BE2C (cell line): ENCODE measurements at regions not wholly inside any gene's neighbourhood (a gene's known extent, or its start where the extent isn't known, plus 50 kb on each side); places are given as distances from the start of the nearest gene placed in this dataset.

ENCODE experiments used
- DNase-seq: peaks from one replicate; pipeline ENCODE4 v3.0.0-alpha.2; 2020
- H3K27me3 ChIP-seq: fragments of 250-450 bp; sonication (Bioruptor Pico); 2 replicates; pipeline ENCODE4 v1.5.1; 2020; ENCODE audit warnings: mild to moderate bottlenecking
- H3K36me3 ChIP-seq: fragments of 250-450 bp; sonication (Bioruptor Pico); 2 replicates; pipeline ENCODE4 v1.5.1; 2020; ENCODE audit warnings: mild to moderate bottlenecking
- H3K4me1 ChIP-seq: fragments of 250-450 bp; sonication (Bioruptor Pico); 2 replicates; pipeline ENCODE4 v1.5.1; 2020
- H3K4me3 ChIP-seq: 2 replicates; pipeline ENCODE4 v1.5.1; 2011; ENCODE audit warnings: low read depth, low read length
- H3K9me3 ChIP-seq: fragments of 250-450 bp; sonication (Bioruptor Pico); 2 replicates; pipeline ENCODE4 v1.5.1; 2020
- TF ChIP-seq, protein P1 (sequence below): IDR thresholded peaks from 2 replicates; pipeline ENCODE4 v1.5.1; 2012; ENCODE audit warnings: mild to moderate bottlenecking, low read depth, low read length

DNA sequence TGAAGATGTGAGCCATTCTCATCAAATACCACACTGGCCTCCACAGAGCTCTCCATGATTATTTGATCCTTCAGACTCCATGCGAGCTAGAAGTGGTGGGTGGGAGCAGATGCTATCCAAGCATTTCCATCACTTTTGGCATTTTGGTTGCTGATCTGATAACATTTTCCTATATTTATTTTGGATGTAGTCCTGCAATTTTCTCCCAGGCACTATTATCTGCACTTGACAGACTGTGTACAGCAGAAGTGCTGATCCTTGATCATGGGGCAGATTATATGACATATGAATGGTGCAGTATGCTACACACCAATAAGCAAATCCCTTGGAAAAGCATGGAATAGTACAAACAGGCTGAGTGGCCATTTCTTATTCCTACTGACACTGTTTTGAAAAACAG lies 167.6 kb upstream of the LRRC7 start:
- Histone ChIP-seq H3K36me3 (no peaks in the 10 kb centered on the region), H3K9me3 (no peaks in the 10 kb centered on the region), H3K4me1 (no peaks in the 10 kb centered on the region), H3K27me3 (no peaks in the 10 kb centered on the region), H3K4me3 (no peak overlapping the region)
- no peak for DNase-seq
- TF ChIP-seq, protein P1, sequence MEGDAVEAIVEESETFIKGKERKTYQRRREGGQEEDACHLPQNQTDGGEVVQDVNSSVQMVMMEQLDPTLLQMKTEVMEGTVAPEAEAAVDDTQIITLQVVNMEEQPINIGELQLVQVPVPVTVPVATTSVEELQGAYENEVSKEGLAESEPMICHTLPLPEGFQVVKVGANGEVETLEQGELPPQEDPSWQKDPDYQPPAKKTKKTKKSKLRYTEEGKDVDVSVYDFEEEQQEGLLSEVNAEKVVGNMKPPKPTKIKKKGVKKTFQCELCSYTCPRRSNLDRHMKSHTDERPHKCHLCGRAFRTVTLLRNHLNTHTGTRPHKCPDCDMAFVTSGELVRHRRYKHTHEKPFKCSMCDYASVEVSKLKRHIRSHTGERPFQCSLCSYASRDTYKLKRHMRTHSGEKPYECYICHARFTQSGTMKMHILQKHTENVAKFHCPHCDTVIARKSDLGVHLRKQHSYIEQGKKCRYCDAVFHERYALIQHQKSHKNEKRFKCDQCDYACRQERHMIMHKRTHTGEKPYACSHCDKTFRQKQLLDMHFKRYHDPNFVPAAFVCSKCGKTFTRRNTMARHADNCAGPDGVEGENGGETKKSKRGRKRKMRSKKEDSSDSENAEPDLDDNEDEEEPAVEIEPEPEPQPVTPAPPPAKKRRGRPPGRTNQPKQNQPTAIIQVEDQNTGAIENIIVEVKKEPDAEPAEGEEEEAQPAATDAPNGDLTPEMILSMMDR: no peak

DNA sequence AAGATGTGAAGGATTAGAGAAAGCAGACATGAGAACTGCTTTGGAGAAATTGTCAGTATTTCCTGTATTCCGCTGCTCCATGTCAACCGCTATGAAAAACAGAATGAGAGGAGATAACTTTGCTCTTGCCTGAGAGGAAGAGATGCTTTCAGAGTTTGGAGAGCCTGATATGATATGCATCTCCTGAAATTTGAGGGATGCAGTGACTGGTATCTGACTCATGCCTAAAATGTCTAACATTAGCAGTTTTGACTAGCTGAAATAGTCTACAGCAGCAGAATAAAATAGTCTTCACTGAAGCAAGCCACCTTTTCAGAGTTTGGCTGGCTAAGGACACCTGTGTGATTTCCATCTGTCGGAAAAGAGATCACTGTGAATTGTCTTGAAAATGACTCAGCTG lies 165.8 kb upstream of the LRRC7 start:
- no peaks in the 10 kb centered on the region for H3K4me1 ChIP-seq
- TF ChIP-seq, protein P1: no peak

DNA sequence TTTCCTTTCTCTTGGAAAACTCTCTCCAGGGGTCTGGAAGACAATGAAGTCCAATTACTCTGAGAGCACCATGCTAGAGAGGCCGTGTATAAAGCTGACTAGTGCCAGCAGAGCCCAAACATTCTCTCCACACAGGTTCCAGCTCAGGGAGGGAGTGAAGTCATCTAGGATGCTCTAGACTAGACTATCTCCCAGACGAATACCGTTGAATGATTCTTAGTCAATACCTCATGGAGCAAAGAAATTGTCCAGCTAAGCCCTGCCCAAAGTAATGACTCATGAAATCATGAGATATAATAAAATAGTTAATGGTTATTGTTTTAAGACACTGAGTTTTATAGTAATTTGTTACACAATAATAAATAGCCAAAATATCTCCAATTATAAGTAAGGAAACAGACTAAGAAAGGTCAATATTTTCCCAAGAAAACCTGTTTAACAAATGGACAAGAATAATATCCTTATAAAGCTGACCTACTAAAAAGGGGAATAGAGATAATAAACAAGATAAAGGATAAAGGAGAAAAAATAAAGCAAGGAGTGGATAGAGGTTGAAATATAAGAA lies 163.9 kb upstream of the LRRC7 start:
- Histone ChIP-seq H3K36me3 (no peaks in the 10 kb centered on the region), H3K4me3 (no peak overlapping the region), H3K9me3 (no peaks in the 10 kb centered on the region), H3K4me1 (no peaks in the 10 kb centered on the region), H3K27me3 (no peaks in the 10 kb centered on the region)
- DNase-seq: no peak
- TF ChIP-seq, protein P1: no peak

More for the DNA sequence above, 165.8 kb upstream of the LRRC7 start:
- no peaks in the 10 kb centered on the region for H3K36me3 ChIP-seq
- H3K27me3 ChIP-seq: no peaks in the 10 kb centered on the region
- no peak overlapping the region for H3K4me3 ChIP-seq
- DNase-seq: no peak
- H3K9me3 ChIP-seq: no peaks in the 10 kb centered on the region

DNA sequence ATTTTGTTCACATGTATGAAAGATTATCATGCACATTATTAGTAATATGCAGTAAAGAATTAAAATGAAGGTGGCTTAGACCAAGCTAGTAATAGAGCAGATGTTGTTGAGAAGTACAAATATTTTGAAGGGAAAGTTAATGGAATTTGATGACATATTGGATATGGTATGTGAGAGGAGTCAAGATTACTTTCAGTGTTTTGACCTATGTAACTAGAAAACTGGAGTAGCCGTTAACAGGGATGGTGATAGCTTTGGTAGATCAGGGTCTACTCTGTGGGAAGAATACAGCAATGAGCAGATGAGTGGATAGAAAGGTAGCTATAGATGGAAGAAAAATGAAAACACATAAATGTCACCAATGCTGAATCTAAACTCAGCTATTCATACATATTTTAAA lies 163.2 kb upstream of the LRRC7 start:
- no peak for DNase-seq
- Histone ChIP-seq H3K36me3 (no peaks in the 10 kb centered on the region), H3K4me3 (no peak overlapping the region), H3K9me3 (no peaks in the 10 kb centered on the region), H3K4me1 (no peaks in the 10 kb centered on the region), H3K27me3 (no peaks in the 10 kb centered on the region)
- TF ChIP-seq, protein P1: no peak

DNA sequence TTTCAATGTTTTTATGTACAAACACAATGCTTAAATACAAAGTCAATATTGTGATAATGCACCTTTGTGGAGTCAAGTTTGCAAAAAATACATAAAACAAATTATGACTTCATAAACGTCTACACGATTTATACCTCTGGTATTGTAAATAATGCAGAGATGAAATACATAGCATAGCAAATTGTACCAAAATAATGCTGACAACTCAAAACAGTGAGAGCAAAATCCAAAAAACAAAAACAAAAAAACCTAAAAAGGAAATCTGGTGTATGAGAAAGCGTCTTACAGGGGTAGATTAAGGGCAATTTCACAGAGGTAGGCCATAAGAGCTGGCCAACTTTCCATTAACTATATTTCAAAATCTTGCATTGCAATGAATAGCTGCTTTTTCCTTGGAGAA lies 161.5 kb upstream of the LRRC7 start:
- H3K36me3 ChIP-seq: no peaks in the 10 kb centered on the region
- H3K4me1 ChIP-seq: no peaks in the 10 kb centered on the region
- H3K9me3 ChIP-seq: no peaks in the 10 kb centered on the region

DNA sequence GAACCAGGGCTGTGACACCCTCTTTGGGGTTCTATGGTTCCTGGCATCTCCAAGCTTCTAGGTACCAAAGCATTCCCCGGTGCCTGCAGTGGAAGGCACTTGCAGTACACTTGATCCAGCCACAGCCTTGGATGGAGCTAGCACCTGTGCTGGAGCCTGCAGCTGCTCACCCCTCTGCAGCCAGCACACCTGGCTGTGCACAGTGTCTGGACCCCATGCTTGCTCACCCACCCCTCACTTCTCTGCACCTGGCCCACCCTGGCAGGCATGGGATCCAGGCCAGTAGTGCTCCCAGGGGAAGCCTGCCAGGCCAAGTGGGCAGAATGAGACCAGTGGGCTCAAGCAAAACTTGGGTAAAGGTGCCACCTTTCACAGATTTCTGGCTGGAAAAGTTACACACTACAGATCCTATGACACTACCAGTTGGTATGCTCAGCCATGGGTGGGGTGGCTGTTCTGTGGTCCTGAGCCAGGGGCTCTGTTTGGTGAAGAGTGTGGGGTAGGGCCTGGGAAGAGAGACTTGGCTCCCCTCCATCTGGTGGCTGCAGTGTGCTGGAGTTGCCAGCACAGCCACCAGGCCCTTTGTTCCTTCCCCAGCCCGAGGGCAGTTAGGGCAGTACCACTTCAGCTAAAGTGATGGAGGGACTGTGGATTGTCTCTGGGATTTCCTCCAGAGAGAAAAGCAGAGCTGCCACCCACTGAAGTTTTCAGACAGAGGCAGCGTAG lies 157.8 kb upstream of the LRRC7 start:
- H3K9me3 ChIP-seq: no peaks in the 10 kb centered on the region
- H3K4me1 ChIP-seq: no peaks in the 10 kb centered on the region
- no peak overlapping the region for H3K4me3 ChIP-seq
- no peaks in the 10 kb centered on the region for H3K36me3 ChIP-seq
- TF ChIP-seq, protein P1: no peak
- no peak for DNase-seq
- H3K27me3 ChIP-seq: no peaks in the 10 kb centered on the region

More for the DNA sequence above, 161.5 kb upstream of the LRRC7 start:
- no peaks in the 10 kb centered on the region for H3K27me3 ChIP-seq
- TF ChIP-seq, protein P1: no peak
- no peak overlapping the region for H3K4me3 ChIP-seq
- DNase-seq: no peak
